MM.1S (cell line): ENCODE measurements at regions not wholly inside any gene's neighbourhood (a gene's known extent, or its start where the extent isn't known, plus 50 kb on each side); places are given as distances from the start of the nearest gene placed in this dataset.

ENCODE experiments used
- EZH2phosphoT487 ChIP-seq: fragments of 300-600 bp; sonication (generic); IDR thresholded peaks from 2 replicates; pipeline ENCODE4 v1.6.1; 2018; ENCODE audit warnings: antibody characterized with exemption, low read length
- TF ChIP-seq, protein P1 (sequence below): fragments of 300-600 bp; sonication (generic); IDR thresholded peaks from 2 replicates; pipeline ENCODE4 v1.5.1; 2016; ENCODE audit warnings: antibody characterized with exemption, low read length, mixed read lengths

DNA sequence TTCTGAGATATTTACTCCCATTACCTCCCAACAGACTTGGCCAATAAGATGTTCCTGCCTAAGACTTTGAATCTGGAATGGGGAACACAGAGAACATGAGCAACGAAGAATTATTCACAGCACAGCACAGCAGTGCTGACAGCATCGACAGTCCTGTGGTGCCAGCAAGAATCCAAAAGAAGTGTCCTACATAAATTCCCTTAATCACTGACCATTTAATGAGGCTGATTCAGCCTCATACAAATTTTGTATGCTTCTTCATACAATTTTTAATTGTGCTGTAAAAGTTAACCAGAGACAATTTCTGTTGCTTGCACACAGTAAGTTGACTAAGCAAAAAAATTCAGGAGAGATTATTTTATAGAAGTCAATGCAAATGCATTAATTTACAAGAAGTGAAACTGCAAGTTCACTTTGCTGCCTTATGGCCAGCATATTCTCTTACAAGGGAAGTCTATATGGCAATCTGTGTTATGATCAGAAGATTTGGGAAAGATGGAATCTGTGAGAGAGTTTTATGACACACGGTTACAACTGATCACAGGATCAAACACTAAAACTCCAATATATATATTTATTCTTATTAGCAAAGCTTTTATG, 855.9 kb downstream of the LTN1 start:
- TF ChIP-seq, protein P1, sequence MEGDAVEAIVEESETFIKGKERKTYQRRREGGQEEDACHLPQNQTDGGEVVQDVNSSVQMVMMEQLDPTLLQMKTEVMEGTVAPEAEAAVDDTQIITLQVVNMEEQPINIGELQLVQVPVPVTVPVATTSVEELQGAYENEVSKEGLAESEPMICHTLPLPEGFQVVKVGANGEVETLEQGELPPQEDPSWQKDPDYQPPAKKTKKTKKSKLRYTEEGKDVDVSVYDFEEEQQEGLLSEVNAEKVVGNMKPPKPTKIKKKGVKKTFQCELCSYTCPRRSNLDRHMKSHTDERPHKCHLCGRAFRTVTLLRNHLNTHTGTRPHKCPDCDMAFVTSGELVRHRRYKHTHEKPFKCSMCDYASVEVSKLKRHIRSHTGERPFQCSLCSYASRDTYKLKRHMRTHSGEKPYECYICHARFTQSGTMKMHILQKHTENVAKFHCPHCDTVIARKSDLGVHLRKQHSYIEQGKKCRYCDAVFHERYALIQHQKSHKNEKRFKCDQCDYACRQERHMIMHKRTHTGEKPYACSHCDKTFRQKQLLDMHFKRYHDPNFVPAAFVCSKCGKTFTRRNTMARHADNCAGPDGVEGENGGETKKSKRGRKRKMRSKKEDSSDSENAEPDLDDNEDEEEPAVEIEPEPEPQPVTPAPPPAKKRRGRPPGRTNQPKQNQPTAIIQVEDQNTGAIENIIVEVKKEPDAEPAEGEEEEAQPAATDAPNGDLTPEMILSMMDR = no peak
- no peak for TF ChIP-seq EZH2phosphoT487
